Panc1 (cell line): ENCODE measurements at regions not wholly inside any gene's neighbourhood (a gene's known extent, or its start where the extent isn't known, plus 50 kb on each side); places are given as distances from the start of the nearest gene placed in this dataset.

Experiments used
- POLR2AphosphoS5 ChIP-seq: IDR thresholded peaks from 2 replicates; pipeline ENCODE4 v1.6.1; 2012; ENCODE audit warnings: mild to moderate bottlenecking, low read depth, low read length, moderate library complexity
- REST ChIP-seq, 2 experiments: IDR thresholded peaks; 2 replicates each; pipeline ENCODE4 v1.6.1; 2011 to 2012; ENCODE audit warnings: low read depth in 2 of 2, control low read depth in 1 of 2, low read length in 1 of 2, mild to moderate bottlenecking in 1 of 2, moderate library complexity in 1 of 2; ENCODE audit not compliant: insufficient read depth in 1 of 2
- TCF7L2 ChIP-seq: IDR thresholded peaks from 2 replicates; pipeline ENCODE4 v1.6.1; 2011; ENCODE audit warnings: mild to moderate bottlenecking, low read depth, low read length, inconsistent platforms
- TF ChIP-seq, protein P1 (sequence below): fragments of 450-650 bp; IDR thresholded peaks from 2 replicates; pipeline ENCODE4 v1.5.1; 2017; ENCODE audit warnings: mild to moderate bottlenecking

GRCh38 chr12:114765960-114766691, 82.2 kb upstream of the TBX3 start:
- TF ChIP-seq, protein P1, sequence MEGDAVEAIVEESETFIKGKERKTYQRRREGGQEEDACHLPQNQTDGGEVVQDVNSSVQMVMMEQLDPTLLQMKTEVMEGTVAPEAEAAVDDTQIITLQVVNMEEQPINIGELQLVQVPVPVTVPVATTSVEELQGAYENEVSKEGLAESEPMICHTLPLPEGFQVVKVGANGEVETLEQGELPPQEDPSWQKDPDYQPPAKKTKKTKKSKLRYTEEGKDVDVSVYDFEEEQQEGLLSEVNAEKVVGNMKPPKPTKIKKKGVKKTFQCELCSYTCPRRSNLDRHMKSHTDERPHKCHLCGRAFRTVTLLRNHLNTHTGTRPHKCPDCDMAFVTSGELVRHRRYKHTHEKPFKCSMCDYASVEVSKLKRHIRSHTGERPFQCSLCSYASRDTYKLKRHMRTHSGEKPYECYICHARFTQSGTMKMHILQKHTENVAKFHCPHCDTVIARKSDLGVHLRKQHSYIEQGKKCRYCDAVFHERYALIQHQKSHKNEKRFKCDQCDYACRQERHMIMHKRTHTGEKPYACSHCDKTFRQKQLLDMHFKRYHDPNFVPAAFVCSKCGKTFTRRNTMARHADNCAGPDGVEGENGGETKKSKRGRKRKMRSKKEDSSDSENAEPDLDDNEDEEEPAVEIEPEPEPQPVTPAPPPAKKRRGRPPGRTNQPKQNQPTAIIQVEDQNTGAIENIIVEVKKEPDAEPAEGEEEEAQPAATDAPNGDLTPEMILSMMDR = no peak
- TF ChIP-seq POLR2AphosphoS5 (no peak), REST (IDR thresholded peaks at IDR 0.05; ENCODE audit: insufficient read depth in 1 of 2, low read depth in 2 of 2, low read length in 1 of 2) (no peak), TCF7L2 (no peak)
